HCT116 (cell line): ENCODE measurements at regions not wholly inside any gene's neighbourhood (a gene's known extent, or its start where the extent isn't known, plus 50 kb on each side); places are given as distances from the start of the nearest gene placed in this dataset.

Experiments
- ATAC-seq: fragments of 200-7000 bp; cut with Tn5 transposase; 2 replicates; pipeline ENCODE4 v1.9.1; 2020; ENCODE audit warnings: mild to moderate bottlenecking, moderate library complexity
- BruUV-seq: library from RNA; stranded (reverse); fragments of 400-500 nt; replicated peaks from 2 replicates; lab custom pipeline; 2021; lab: Mats Ljungman, UMichigan
- CTCF ChIA-PET: fragments of 300-600 bp; sonication (Branson Sonifier 250); formaldehyde crosslinking; loops from one replicate; lab custom pipeline; 2021; ENCODE audit warnings: antibody characterized with exemption; lab: Charles Lee
- POLR2A ChIA-PET: fragments of 300-600, 350-600 bp; sonication (Branson Sonifier 250); formaldehyde crosslinking; loops from one replicate; lab custom pipeline; 2021; ENCODE audit warnings: antibody characterized with exemption; lab: Charles Lee
- RAD21 ChIA-PET, 2 experiments: fragments of 300-600 bp; sonication (Branson Sonifier 250); formaldehyde crosslinking; loops; one replicate each; lab custom pipeline; 2023; ENCODE audit warnings: low total read pairs in 2 of 2; ENCODE audit not compliant: uncharacterized antibody in 2 of 2, unreplicated experiment in 2 of 2, low non-redundant PET in 1 of 2; lab: Charles Lee
- DNase-seq: peaks from one replicate; pipeline ENCODE4 v3.0.0-alpha.2; 2010; ENCODE audit warnings: low read depth, low spot score
- H2AFZ ChIP-seq: fragments of 200-600 bp; shearing (Covaris generic), sonication (generic); 2 replicates; pipeline ENCODE4 v1.6.1; 2017; ENCODE audit warnings: low read depth, mixed run types, mixed read lengths, antibody characterized with exemption, low read length; ENCODE audit not compliant: poor library complexity, severe bottlenecking
- H3K27ac ChIP-seq: 2 replicates; pipeline ENCODE4 v1.5.1; 2012; ENCODE audit warnings: low read depth, low read length
- H3K27me3 ChIP-seq: fragments of 200-600 bp; sonication (generic); 2 replicates; pipeline ENCODE4 v1.6.1; 2016; ENCODE audit warnings: mixed run types, low read length, mixed read lengths; ENCODE audit not compliant: insufficient read depth
- H3K36me3 ChIP-seq, 2 experiments: fragments of 200-500 bp in 1 of 2; fragments of 200-600 bp in 1 of 2; sonication (Bioruptor generic) in 1 of 2; sonication (generic) in 1 of 2; 2 replicates each; pipeline versions ENCODE4 v1.5.1 to v1.6.1; 2014 to 2016; ENCODE audit warnings: low read length in 2 of 2, inconsistent platforms in 1 of 2, mixed read lengths in 1 of 2, mixed run types in 1 of 2; ENCODE audit not compliant: insufficient read depth in 2 of 2, control insufficient read depth in 1 of 2
- H3K4me1 ChIP-seq, 2 experiments: fragments of 200-600 bp in 1 of 2; sonication (generic) in 1 of 2; 2 replicates each; pipeline versions ENCODE4 v1.5.1 to v1.6.1; 2012 to 2017; ENCODE audit warnings: low read length in 2 of 2, inconsistent platforms in 1 of 2, mild to moderate bottlenecking in 1 of 2, mixed read lengths in 1 of 2, mixed run types in 1 of 2, moderate library complexity in 1 of 2; ENCODE audit not compliant: insufficient read depth in 2 of 2, control insufficient read depth in 1 of 2
- H3K4me2 ChIP-seq: fragments of 200-600 bp; sonication (generic); 2 replicates; pipeline ENCODE4 v1.6.1; 2017; ENCODE audit warnings: mixed run types, low read length, mixed read lengths
- H3K4me3 ChIP-seq, 2 experiments: fragments of 200-600 bp in 1 of 2; sonication (generic) in 1 of 2; replicated peaks in 1 of 2; 2 replicates each; pipeline ENCODE4 v1.5.1; 2011 to 2016; ENCODE audit warnings: low read length in 2 of 2, control low read depth in 1 of 2, low read depth in 1 of 2, mild to moderate bottlenecking in 1 of 2, mixed read lengths in 1 of 2, mixed run types in 1 of 2
- H3K79me2 ChIP-seq: fragments of 200-600 bp; sonication (generic); 2 replicates; pipeline ENCODE4 v1.6.1; 2017; ENCODE audit warnings: mild to moderate bottlenecking, mixed run types, low read length, moderate library complexity, mixed read lengths; ENCODE audit not compliant: insufficient read depth
- H3K9ac ChIP-seq: fragments of 200-600 bp; sonication (generic); 2 replicates; pipeline ENCODE4 v1.6.1; 2016; ENCODE audit warnings: low read length, mixed read lengths
- H3K9me2 ChIP-seq: fragments of 200-600 bp; sonication (generic), shearing (Covaris generic); 2 replicates; pipeline ENCODE4 v1.6.1; 2017; ENCODE audit warnings: mixed run types, mild to moderate bottlenecking, moderate library complexity; ENCODE audit not compliant: insufficient read depth
- H3K9me3 ChIP-seq, 2 experiments: fragments of 200-500 bp in 1 of 2; fragments of 200-600 bp in 1 of 2; sonication (Bioruptor generic) in 1 of 2; sonication (generic) in 1 of 2; 2 replicates each; pipeline ENCODE4 v1.6.1; 2014 to 2017; ENCODE audit warnings: low read length in 2 of 2, mixed read lengths in 2 of 2, inconsistent platforms in 1 of 2, low read depth in 1 of 2, mild to moderate bottlenecking in 1 of 2, mixed run types in 1 of 2, moderate library complexity in 1 of 2; ENCODE audit not compliant: control insufficient read depth in 1 of 2, insufficient read depth in 1 of 2
- H4K20me1 ChIP-seq: fragments of 200-600 bp; sonication (generic), shearing (Covaris generic); 2 replicates; pipeline ENCODE4 v1.6.1; 2017; ENCODE audit warnings: mixed run types, mild to moderate bottlenecking, moderate library complexity; ENCODE audit not compliant: insufficient read depth
- ATF3 ChIP-seq: IDR thresholded peaks from 2 replicates; pipeline ENCODE4 v1.6.1; 2012
- CBX3 ChIP-seq: IDR thresholded peaks from 2 replicates; pipeline ENCODE4 v1.6.1; 2012; ENCODE audit warnings: low read depth
- ELF1 ChIP-seq: IDR thresholded peaks from 2 replicates; pipeline ENCODE4 v1.6.1; 2012; ENCODE audit warnings: low read depth, borderline replicate concordance
- EZH2phosphoT487 ChIP-seq: fragments of 200-600 bp; IDR thresholded peaks from 2 replicates; pipeline ENCODE4 v1.6.1; 2018; ENCODE audit warnings: antibody characterized with exemption, borderline replicate concordance
- POLR2A ChIP-seq: IDR thresholded peaks from 2 replicates; pipeline ENCODE4 v1.7.0; 2011; ENCODE audit warnings: borderline replicate concordance; ENCODE audit not compliant: insufficient read depth, insufficient read length; ENCODE audit errors: extremely low read depth
- REST ChIP-seq: IDR thresholded peaks from 2 replicates; pipeline ENCODE4 v1.6.1; 2012; ENCODE audit warnings: low read depth
- SIN3A ChIP-seq: IDR thresholded peaks from 2 replicates; pipeline ENCODE4 v1.6.1; 2012; ENCODE audit warnings: low read depth
- SP1 ChIP-seq: IDR thresholded peaks from 2 replicates; pipeline ENCODE4 v1.6.1; 2012; ENCODE audit warnings: low read depth
- TCF7L2 ChIP-seq: IDR thresholded peaks from 2 replicates; pipeline ENCODE4 v1.7.0; 2011; ENCODE audit warnings: borderline replicate concordance, inconsistent platforms; ENCODE audit not compliant: insufficient read depth, insufficient read length; ENCODE audit errors: extremely low read depth
- YY1 ChIP-seq: IDR thresholded peaks from 2 replicates; pipeline ENCODE4 v1.6.1; 2011; ENCODE audit warnings: low read length, low read depth, moderate library complexity, mild to moderate bottlenecking; ENCODE audit not compliant: insufficient replicate concordance; ENCODE audit errors: extremely low read depth
- ZBTB33 ChIP-seq: IDR thresholded peaks from 2 replicates; pipeline ENCODE4 v1.6.1; 2011; ENCODE audit warnings: mild to moderate bottlenecking, low read length, moderate library complexity; ENCODE audit not compliant: insufficient replicate concordance; ENCODE audit errors: extremely low read depth
- ZNF274 ChIP-seq: fragments of 200-500 bp; sonication (Bioruptor generic); IDR thresholded peaks from 2 replicates; pipeline ENCODE4 v1.6.1; 2014; ENCODE audit warnings: mild to moderate bottlenecking, low read depth, low read length, inconsistent platforms
- intact Hi-C: fragments of 100-400 bp; cut with micrococcal nuclease; formaldehyde crosslinking; loops from 2 replicates; pipeline ENCODE4 v1.10.0; 2022

- no peak for TF ChIP-seq ZBTB33
- TF ChIP-seq YY1: no peak
- no peak for TF ChIP-seq SIN3A
- TF ChIP-seq POLR2A: no peak
- no peak for TF ChIP-seq REST
- no peak for TF ChIP-seq ZNF274
- no peak for TF ChIP-seq ELF1
- TF ChIP-seq ATF3: no peak
- no peak for TF ChIP-seq TCF7L2
- TF ChIP-seq EZH2phosphoT487: no peak
- no peak for TF ChIP-seq SP1
- TF ChIP-seq CBX3: no peak
- no peaks in the 10 kb centered on the region for H3K79me2 ChIP-seq
- intact Hi-C loops: no loop called here
- no peak overlapping the region for H3K27ac ChIP-seq
- BruUV-seq: no TSS peak
- no peaks in the 10 kb centered on the region for H3K9me3 ChIP-seq
- no peak overlapping the region for H2AFZ ChIP-seq
- ATAC-seq (no peak), DNase-seq (no peak)
- no peak overlapping the region for H3K4me3 ChIP-seq
- no peak overlapping the region for H3K9ac ChIP-seq
- ChIA-PET POLR2A (no interaction called here), CTCF (no interaction called here), RAD21 (no interaction called here)
- no peaks in the 10 kb centered on the region for H3K9me2 ChIP-seq
- no peak overlapping the region for H3K4me2 ChIP-seq
- H3K4me1 ChIP-seq: no peaks in the 10 kb centered on the region
- no peaks in the 10 kb centered on the region for H4K20me1 ChIP-seq
- peaks cover 34% of the 10 kb centered on the region for H3K27me3 ChIP-seq
- no peaks in the 10 kb centered on the region for H3K36me3 ChIP-seq
Observed at GRCh38 chr1:14451217-14451616, 147.3 kb upstream of the KAZN start.
